H9 (cell line): ENCODE measurements at regions not wholly inside any gene's neighbourhood (a gene's known extent, or its start where the extent isn't known, plus 50 kb on each side); places are given as distances from the start of the nearest gene placed in this dataset.

Experiments used
- DNase-seq: peaks from one replicate; pipeline ENCODE4 v3.0.0-alpha.2; 2017
- H2AFZ ChIP-seq: one replicate; pipeline ENCODE4 v1.6.1; 2013; ENCODE audit warnings: mild to moderate bottlenecking, low read length, control low read depth, moderate library complexity
- H2AK5ac ChIP-seq: 2 replicates; pipeline ENCODE4 v1.6.1; 2013; ENCODE audit warnings: low read length, control low read depth, mixed read lengths; ENCODE audit not compliant: insufficient read length
- H2BK120ac ChIP-seq: one replicate; pipeline ENCODE4 v1.6.1; 2013; ENCODE audit warnings: low read depth, mild to moderate bottlenecking, low read length, control low read depth, inconsistent platforms; ENCODE audit not compliant: poor library complexity, severe bottlenecking
- H2BK12ac ChIP-seq: 2 replicates; pipeline ENCODE4 v1.6.1; 2013; ENCODE audit warnings: low read length, control low read depth, mixed read lengths, low read depth; ENCODE audit not compliant: insufficient read length
- H2BK15ac ChIP-seq: 2 replicates; pipeline ENCODE4 v1.6.1; 2013; ENCODE audit warnings: low read depth, low read length, control low read depth
- H2BK20ac ChIP-seq: one replicate; pipeline ENCODE4 v1.6.1; 2013; ENCODE audit warnings: low read depth, mild to moderate bottlenecking, low read length, control low read depth, inconsistent platforms; ENCODE audit not compliant: poor library complexity, severe bottlenecking
- H2BK5ac ChIP-seq: 2 replicates; pipeline ENCODE4 v1.6.1; 2013; ENCODE audit warnings: low read length, control low read depth, mixed read lengths; ENCODE audit not compliant: insufficient read length
- H3K14ac ChIP-seq: 2 replicates; pipeline ENCODE4 v1.6.1; 2013; ENCODE audit warnings: low read length, control low read depth; ENCODE audit not compliant: insufficient read depth
- H3K18ac ChIP-seq: 2 replicates; pipeline ENCODE4 v1.6.1; 2013; ENCODE audit warnings: low read depth, mild to moderate bottlenecking, mixed read lengths, low read length, control low read depth; ENCODE audit not compliant: insufficient read length
- H3K23ac ChIP-seq: 2 replicates; pipeline ENCODE4 v1.6.1; 2013; ENCODE audit warnings: low read length, control low read depth, mixed read lengths, low read depth; ENCODE audit not compliant: insufficient read length
- H3K23me2 ChIP-seq: 2 replicates; pipeline ENCODE4 v1.6.1; 2013; ENCODE audit warnings: low read depth, mild to moderate bottlenecking, mixed read lengths, low read length, control low read depth; ENCODE audit not compliant: insufficient read length, poor library complexity, severe bottlenecking
- H3K27ac ChIP-seq: 2 replicates; pipeline ENCODE4 v1.5.1; 2013; ENCODE audit warnings: low read length, control low read depth, mixed read lengths, low read depth; ENCODE audit not compliant: insufficient read length
- H3K27me3 ChIP-seq: 2 replicates; pipeline ENCODE4 v1.6.1; 2013; ENCODE audit warnings: low read length, control low read depth, inconsistent platforms; ENCODE audit not compliant: insufficient read depth
- H3K4ac ChIP-seq: 2 replicates; pipeline ENCODE4 v1.6.1; 2013; ENCODE audit warnings: low read depth, mild to moderate bottlenecking, control low read depth, inconsistent platforms, low read length, moderate library complexity
- H3K4me1 ChIP-seq: 2 replicates; pipeline ENCODE4 v1.6.1; 2013; ENCODE audit warnings: low read length, control low read depth, inconsistent platforms; ENCODE audit not compliant: insufficient read depth
- H3K4me2 ChIP-seq: 2 replicates; pipeline ENCODE4 v1.6.1; 2013; ENCODE audit warnings: low read length, control low read depth, mixed read lengths; ENCODE audit not compliant: insufficient read length, insufficient read depth
- H3K56ac ChIP-seq: 2 replicates; pipeline ENCODE4 v1.6.1; 2013; ENCODE audit warnings: low read depth, mild to moderate bottlenecking, mixed read lengths, low read length, control low read depth; ENCODE audit not compliant: insufficient read length
- H3K79me1 ChIP-seq: 2 replicates; pipeline ENCODE4 v1.6.1; 2013; ENCODE audit warnings: low read depth, mild to moderate bottlenecking, moderate library complexity, low read length, control low read depth, inconsistent platforms; ENCODE audit not compliant: insufficient read depth, poor library complexity, severe bottlenecking
- H3K79me2 ChIP-seq: 2 replicates; pipeline ENCODE4 v1.6.1; 2013; ENCODE audit warnings: low read length, control low read depth, inconsistent platforms; ENCODE audit not compliant: insufficient read depth
- H3K9ac ChIP-seq: 2 replicates; pipeline ENCODE4 v1.6.1; 2013; ENCODE audit warnings: low read length, control low read depth, mixed read lengths; ENCODE audit not compliant: insufficient read length; ENCODE audit errors: extremely low read depth
- H3K9me3 ChIP-seq: one replicate; pipeline ENCODE4 v1.6.1; 2013; ENCODE audit warnings: low read depth, low read length, inconsistent platforms; ENCODE audit not compliant: control insufficient read depth
- H3T11ph ChIP-seq: one replicate; pipeline ENCODE4 v1.6.1; 2013; ENCODE audit warnings: mild to moderate bottlenecking, low read length, control low read depth, inconsistent platforms
- H4K20me1 ChIP-seq: one replicate; pipeline ENCODE4 v1.6.1; 2013; ENCODE audit not compliant: control insufficient read depth, insufficient read length, insufficient read depth
- H4K5ac ChIP-seq: 2 replicates; pipeline ENCODE4 v1.6.1; 2013; ENCODE audit warnings: low read depth, mild to moderate bottlenecking, mixed read lengths, low read length, control low read depth; ENCODE audit not compliant: insufficient read length
- H4K8ac ChIP-seq: replicated peaks from 2 replicates; pipeline ENCODE4 v1.6.1; 2013; ENCODE audit warnings: low read length, control low read depth, mixed read lengths, low read depth; ENCODE audit not compliant: insufficient read length
- H4K91ac ChIP-seq: 2 replicates; pipeline ENCODE4 v1.6.1; 2013; ENCODE audit warnings: low read depth, mild to moderate bottlenecking, moderate library complexity, mixed read lengths, low read length, control low read depth; ENCODE audit not compliant: insufficient read length
- H3K27ac Mint-ChIP-seq, 3 experiments: 2 replicates in 2 of 3; 3 replicates in 1 of 3; pipeline ENCODE4 v1.8.0; 2020 to 2021; ENCODE audit warnings: mixed read lengths in 3 of 3, mild to moderate bottlenecking in 1 of 3, moderate library complexity in 1 of 3
- H3K27me3 Mint-ChIP-seq: 2 replicates; pipeline ENCODE4 v1.8.0; 2021; ENCODE audit warnings: low read depth, mild to moderate bottlenecking, moderate library complexity, mixed read lengths
- H3K36me3 Mint-ChIP-seq, 3 experiments: 2 replicates in 2 of 3; 3 replicates in 1 of 3; pipeline ENCODE4 v1.8.0; 2020 to 2021; ENCODE audit warnings: low read depth in 3 of 3, mixed read lengths in 3 of 3; ENCODE audit not compliant: insufficient read depth in 1 of 3
- H3K4me1 Mint-ChIP-seq, 2 experiments: 2 replicates each; pipeline ENCODE4 v1.8.0; 2020; ENCODE audit warnings: mixed read lengths in 2 of 2
- H3K4me3 Mint-ChIP-seq, 2 experiments: 2 replicates in 1 of 2; 3 replicates in 1 of 2; pipeline ENCODE4 v1.8.0; 2020 to 2021; ENCODE audit warnings: mild to moderate bottlenecking in 2 of 2, mixed read lengths in 2 of 2, moderate library complexity in 1 of 2
- H3K9me3 Mint-ChIP-seq, 2 experiments: 2 replicates in 1 of 2; 3 replicates in 1 of 2; pipeline ENCODE4 v1.8.0; 2020; ENCODE audit warnings: mild to moderate bottlenecking in 2 of 2, mixed read lengths in 2 of 2, moderate library complexity in 1 of 2
- CTCF ChIP-seq: fragments of 200-600 bp; sonication (generic); conservative IDR thresholded peaks from 3 replicates; pipeline ENCODE4 v1.8.0; 2021; ENCODE audit warnings: antibody characterized with exemption, mild to moderate bottlenecking
- WGBS: extraction: QIAGEN DNeasy Blood & Tissue Kit; methylation state at CpG from one replicate; pipeline ENCODE4 v1.1.7; 2013; ENCODE audit warnings: missing lambda C conversion rate, low lambda C conversion rate, mixed read lengths; ENCODE audit not compliant: insufficient read length; ENCODE audit errors: extremely low coverage; 5-methylcytosine and 5-hydroxymethylcytosine counted together

GRCh38 chr6:112470376-112470775, 123.2 kb downstream of the RFPL4B start:
- H3K27me3 ChIP-seq, result no peaks in the 10 kb centered on the region
- H3K4me2 ChIP-seq, result no peak overlapping the region
- no peak overlapping the region for H3K4ac ChIP-seq
- H3T11ph ChIP-seq, result no peak overlapping the region
- no peak overlapping the region for H2AFZ ChIP-seq
- no peaks in the 10 kb centered on the region for H3K4me1 ChIP-seq
- no peak overlapping the region for H3K27ac ChIP-seq
- TF ChIP-seq CTCF, result no peak
- no peak overlapping the region for H3K23ac ChIP-seq
- H3K18ac ChIP-seq, result no peak overlapping the region
- H2BK5ac ChIP-seq, result no peak overlapping the region
- no peak overlapping the region for H2BK20ac ChIP-seq
- no peak for DNase-seq
- H3K36me3 Mint-ChIP-seq, result no peaks in the 10 kb centered on the region
- no peak overlapping the region for H4K91ac ChIP-seq
- WGBS, result no CpG with 5 or more reads among the region's 4 CpGs
- H3K14ac ChIP-seq, result no peak overlapping the region
- no peaks in the 10 kb centered on the region for H3K9me3 Mint-ChIP-seq
- no peaks in the 10 kb centered on the region for H3K79me1 ChIP-seq
- H4K5ac ChIP-seq, result no peak overlapping the region
- H3K27ac Mint-ChIP-seq, result no peak overlapping the region
- no peaks in the 10 kb centered on the region for H4K20me1 ChIP-seq
- no peaks in the 10 kb centered on the region for H3K9me3 ChIP-seq
- no peaks in the 10 kb centered on the region for H3K23me2 ChIP-seq
- H3K4me1 Mint-ChIP-seq, result 0 out of 4 replicates have a peak, but pooled peaks cover 0 to 2% of the 10 kb centered on the region in 2 experiments
- H3K4me3 Mint-ChIP-seq, result no peak overlapping the region
- no peak overlapping the region for H2BK12ac ChIP-seq
- no peak overlapping the region for H2BK120ac ChIP-seq
- H4K8ac ChIP-seq, result no peak overlapping the region
- H3K79me2 ChIP-seq, result no peaks in the 10 kb centered on the region
- no peak overlapping the region for H3K56ac ChIP-seq
- H2BK15ac ChIP-seq, result no peak overlapping the region
- no peak overlapping the region for H2AK5ac ChIP-seq
- H3K9ac ChIP-seq, result no peak overlapping the region
- H3K27me3 Mint-ChIP-seq, result no peaks in the 10 kb centered on the region
